ENCODE measurements at regions not wholly inside any gene's neighbourhood (a gene's known extent, or its start where the extent isn't known, plus 50 kb on each side); places are given as distances from the start of the nearest gene placed in this dataset.

DNA sequence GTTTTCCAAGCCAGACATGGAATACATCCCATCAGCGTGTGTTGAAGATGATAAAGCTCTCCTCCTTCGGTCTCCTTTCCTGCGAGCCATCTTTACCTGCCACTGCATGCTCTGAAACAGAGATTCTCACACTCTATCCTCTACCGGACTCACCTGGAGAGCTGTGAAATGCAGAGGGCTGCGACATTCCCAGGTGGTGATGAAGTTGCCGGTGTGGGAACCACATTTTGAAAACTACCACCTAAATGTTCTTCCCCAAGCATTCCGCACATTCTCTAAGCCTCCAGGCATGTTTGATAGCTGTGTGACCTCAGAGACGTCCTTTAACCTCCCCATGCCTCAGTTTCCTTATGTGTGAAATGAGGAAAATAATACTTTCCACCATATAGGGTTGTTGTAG is 226.2 kb upstream of the RAB6C start:
- no peak for TF ChIP-seq POLR2A (IDR thresholded peaks at IDR 0.05)
- TF ChIP-seq, protein P1, sequence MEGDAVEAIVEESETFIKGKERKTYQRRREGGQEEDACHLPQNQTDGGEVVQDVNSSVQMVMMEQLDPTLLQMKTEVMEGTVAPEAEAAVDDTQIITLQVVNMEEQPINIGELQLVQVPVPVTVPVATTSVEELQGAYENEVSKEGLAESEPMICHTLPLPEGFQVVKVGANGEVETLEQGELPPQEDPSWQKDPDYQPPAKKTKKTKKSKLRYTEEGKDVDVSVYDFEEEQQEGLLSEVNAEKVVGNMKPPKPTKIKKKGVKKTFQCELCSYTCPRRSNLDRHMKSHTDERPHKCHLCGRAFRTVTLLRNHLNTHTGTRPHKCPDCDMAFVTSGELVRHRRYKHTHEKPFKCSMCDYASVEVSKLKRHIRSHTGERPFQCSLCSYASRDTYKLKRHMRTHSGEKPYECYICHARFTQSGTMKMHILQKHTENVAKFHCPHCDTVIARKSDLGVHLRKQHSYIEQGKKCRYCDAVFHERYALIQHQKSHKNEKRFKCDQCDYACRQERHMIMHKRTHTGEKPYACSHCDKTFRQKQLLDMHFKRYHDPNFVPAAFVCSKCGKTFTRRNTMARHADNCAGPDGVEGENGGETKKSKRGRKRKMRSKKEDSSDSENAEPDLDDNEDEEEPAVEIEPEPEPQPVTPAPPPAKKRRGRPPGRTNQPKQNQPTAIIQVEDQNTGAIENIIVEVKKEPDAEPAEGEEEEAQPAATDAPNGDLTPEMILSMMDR (IDR thresholded peaks at IDR 0.05): no peak
- Histone ChIP-seq H3K36me3 (no peaks in the 10 kb centered on the region), H3K4me3 (no peak overlapping the region), H3K27ac (no peak overlapping the region), H3K4me1 (no peaks in the 10 kb centered on the region), H3K27me3 (no peaks in the 10 kb centered on the region), H3K9me3 (no peaks in the 10 kb centered on the region)
- intact Hi-C loops (cut with DNase I): no loop called here
- DNase-seq (no peak), ATAC-seq (no peak)
- 67% methylated on average over 7 of the region's 8 CpGs for WGBS (ENCODE audit: insufficient coverage, low coverage, low lambda C conversion rate, missing lambda C conversion rate)

DNA sequence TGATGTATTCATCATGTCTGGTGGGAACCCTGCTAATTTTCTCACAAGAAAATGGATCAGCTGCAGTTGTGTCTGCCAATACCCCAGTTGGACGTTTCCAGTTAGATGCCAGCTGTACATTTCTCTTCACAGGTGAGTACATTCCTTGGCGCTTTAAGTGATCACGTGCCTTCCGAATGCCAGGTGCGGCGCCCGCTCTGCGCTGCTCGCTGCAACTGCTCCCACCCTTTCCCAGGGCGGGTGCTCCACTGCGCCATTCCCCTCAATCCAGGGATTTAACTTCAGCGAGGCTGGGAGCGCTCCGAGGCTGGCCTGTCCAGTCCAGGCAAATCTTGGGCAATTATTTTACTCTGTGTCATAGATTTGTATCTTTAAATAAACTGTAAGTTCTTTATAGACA is 225.0 kb upstream of the RAB6C start:
- DNase-seq (no peak), ATAC-seq (no peak)
- Histone ChIP-seq H3K4me1 (no peaks in the 10 kb centered on the region), H3K9me3 (no peaks in the 10 kb centered on the region), H3K4me3 (no peak overlapping the region), H3K27ac (no peak overlapping the region), H3K36me3 (no peaks in the 10 kb centered on the region), H3K27me3 (no peaks in the 10 kb centered on the region)
- WGBS (ENCODE audit: insufficient coverage, low coverage, low lambda C conversion rate, missing lambda C conversion rate): 85% methylated on average over 5 of the region's 14 CpGs
- intact Hi-C loops (cut with DNase I): no loop called here
- TF ChIP-seq, protein P1 (IDR thresholded peaks at IDR 0.05): no peak
- no peak for TF ChIP-seq POLR2A (IDR thresholded peaks at IDR 0.05)

DNA sequence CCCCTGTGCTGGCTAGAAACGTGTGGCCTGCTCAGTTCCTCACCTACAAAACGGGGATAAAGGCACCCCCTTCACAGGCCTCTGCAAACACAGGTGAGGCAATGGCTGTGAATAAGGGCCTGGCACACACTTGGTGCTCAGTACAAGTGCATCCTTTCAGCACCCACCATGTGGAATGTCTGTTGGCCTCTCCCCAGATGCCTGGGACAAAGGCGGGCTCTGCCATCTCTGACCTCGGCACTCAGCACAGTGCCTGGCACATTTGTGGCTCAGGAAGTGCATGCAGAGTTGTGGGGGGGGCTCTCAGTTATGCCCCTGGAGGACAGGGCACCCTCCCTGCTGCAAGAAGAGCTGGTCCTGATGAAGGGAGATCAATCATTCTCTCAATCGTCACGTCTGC is 224.6 kb upstream of the RAB6C start:
- intact Hi-C loops (cut with DNase I): no loop called here
- WGBS (ENCODE audit: insufficient coverage, low coverage, low lambda C conversion rate, missing lambda C conversion rate): 48% methylated on average over 6 of the region's 6 CpGs
- TF ChIP-seq, protein P1 (IDR thresholded peaks at IDR 0.05): no peak
- no peak for TF ChIP-seq POLR2A (IDR thresholded peaks at IDR 0.05)
- Histone ChIP-seq H3K27ac (no peak overlapping the region), H3K36me3 (no peaks in the 10 kb centered on the region), H3K4me1 (no peaks in the 10 kb centered on the region), H3K27me3 (no peaks in the 10 kb centered on the region), H3K9me3 (no peaks in the 10 kb centered on the region), H3K4me3 (no peak overlapping the region)
- ATAC-seq (no peak), DNase-seq (no peak)

DNA sequence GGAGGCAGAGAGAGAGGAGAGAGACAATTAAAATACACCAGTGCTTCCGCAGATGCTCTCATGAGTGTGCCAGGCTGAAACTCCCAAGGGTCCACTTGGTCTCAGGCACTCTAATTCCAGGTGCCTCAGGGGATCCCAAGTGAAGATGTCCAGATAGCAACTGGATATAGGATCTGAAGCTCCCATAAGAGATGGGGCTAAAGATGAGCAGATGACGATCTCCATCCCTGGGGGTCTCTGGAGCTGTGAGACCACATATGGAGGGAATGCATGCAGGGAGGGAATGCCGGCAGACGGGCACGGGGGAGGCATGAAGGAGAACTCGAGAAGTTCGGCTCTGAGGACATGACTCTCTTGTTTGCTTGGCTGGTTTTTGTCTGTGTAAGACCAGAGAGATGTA is 223.7 kb upstream of the RAB6C start:
- Histone ChIP-seq H3K4me3 (no peak overlapping the region), H3K9me3 (no peaks in the 10 kb centered on the region), H3K27ac (no peak overlapping the region), H3K36me3 (no peaks in the 10 kb centered on the region), H3K4me1 (no peaks in the 10 kb centered on the region), H3K27me3 (no peaks in the 10 kb centered on the region)
- 30% methylated on average over 2 of the region's 7 CpGs for WGBS (ENCODE audit: insufficient coverage, low coverage, low lambda C conversion rate, missing lambda C conversion rate)
- intact Hi-C loops (cut with DNase I): no loop called here
- TF ChIP-seq, protein P1 (IDR thresholded peaks at IDR 0.05): no peak
- TF ChIP-seq POLR2A (IDR thresholded peaks at IDR 0.05): no peak
- DNase-seq: no peak
- no peak for ATAC-seq

DNA sequence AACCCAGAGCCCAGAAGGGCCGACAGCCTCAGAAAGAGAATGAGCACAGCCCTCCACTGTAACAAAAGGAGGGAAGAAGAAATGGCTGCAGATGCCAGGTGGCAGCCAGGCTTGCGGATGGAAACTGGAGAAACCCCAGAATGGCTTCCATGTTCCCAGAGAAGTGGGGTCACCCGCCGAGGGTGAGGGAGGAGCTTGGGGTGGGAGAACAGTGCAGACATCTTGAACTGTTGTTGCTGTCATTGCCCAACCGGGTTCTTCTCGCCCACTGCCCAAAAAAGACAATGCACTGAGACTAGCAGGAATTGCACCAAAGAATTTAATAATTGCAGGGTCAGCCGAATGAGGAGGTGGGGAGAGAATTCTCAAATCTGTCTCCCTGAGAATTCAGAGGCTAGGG is 223.2 kb upstream of the RAB6C start:
- WGBS (ENCODE audit: insufficient coverage, low coverage, low lambda C conversion rate, missing lambda C conversion rate): 56% methylated on average over 6 of the region's 7 CpGs
- no peak overlapping the region for H3K4me3 ChIP-seq
- no peaks in the 10 kb centered on the region for H3K27me3 ChIP-seq
- no peak for TF ChIP-seq POLR2A (IDR thresholded peaks at IDR 0.05)
- TF ChIP-seq, protein P1 (IDR thresholded peaks at IDR 0.05): no peak
- intact Hi-C loops (cut with DNase I): no loop called here
- H3K36me3 ChIP-seq: no peaks in the 10 kb centered on the region
- no peaks in the 10 kb centered on the region for H3K4me1 ChIP-seq
- no peak for DNase-seq
- H3K9me3 ChIP-seq: no peaks in the 10 kb centered on the region
- no peak for ATAC-seq
- no peak overlapping the region for H3K27ac ChIP-seq

All from right lobe of liver (tissue), 6 donors.